Panc1 (cell line): ENCODE measurements at regions not wholly inside any gene's neighbourhood (a gene's known extent, or its start where the extent isn't known, plus 50 kb on each side); places are given as distances from the start of the nearest gene placed in this dataset.

Source experiments
- ATAC-seq: fragments of 200-7000 bp; cut with Tn5 transposase; 2 replicates; pipeline ENCODE4 v1.9.1; 2020; ENCODE audit warnings: mild to moderate bottlenecking, moderate library complexity
- BruUV-seq: library from RNA; stranded (reverse); fragments of 400-500 nt; replicated peaks from 2 replicates; lab custom pipeline; 2021; lab: Mats Ljungman, UMichigan
- CTCF ChIA-PET: fragments of 300-600 bp; sonication (Branson Sonifier 250); formaldehyde crosslinking; loops from one replicate; lab custom pipeline; 2022; ENCODE audit warnings: antibody characterized with exemption; lab: Charles Lee
- POLR2A ChIA-PET: fragments of 300-600 bp; sonication (Branson Sonifier 250); formaldehyde crosslinking; loops from one replicate; lab custom pipeline; 2022; ENCODE audit warnings: antibody characterized with exemption; lab: Charles Lee
- DNase-seq: peaks from one replicate; pipeline ENCODE4 v3.0.0-alpha.2; 2010; ENCODE audit warnings: low read depth, low spot score
- H3K27ac ChIP-seq: 2 replicates; pipeline ENCODE4 v1.5.1; 2011; ENCODE audit warnings: mild to moderate bottlenecking, low read length, inconsistent platforms
- H3K27me3 ChIP-seq: fragments of 200-500 bp; sonication (Bioruptor generic); 2 replicates; pipeline ENCODE4 v1.6.0; 2014; ENCODE audit warnings: low read length, inconsistent platforms; ENCODE audit not compliant: control insufficient read depth, insufficient read depth
- H3K36me3 ChIP-seq: fragments of 200-500 bp; sonication (Bioruptor generic); 2 replicates; pipeline ENCODE4 v1.5.1; 2014; ENCODE audit warnings: inconsistent platforms, mild to moderate bottlenecking, low read length, moderate library complexity; ENCODE audit not compliant: control insufficient read depth, insufficient read depth
- H3K4me1 ChIP-seq: 2 replicates; pipeline ENCODE4 v1.5.1; 2011; ENCODE audit warnings: inconsistent platforms, mild to moderate bottlenecking, low read length, moderate library complexity; ENCODE audit not compliant: control insufficient read depth, insufficient read depth
- H3K4me3 ChIP-seq, 2 experiments: 2 replicates each; pipeline ENCODE4 v1.5.1; 2011 to 2012; ENCODE audit warnings: low read depth in 2 of 2, low read length in 2 of 2, mild to moderate bottlenecking in 2 of 2, inconsistent platforms in 1 of 2, moderate library complexity in 1 of 2
- H3K9me3 ChIP-seq: fragments of 200-500 bp; sonication (Bioruptor generic); 2 replicates; pipeline ENCODE4 v1.5.1; 2014; ENCODE audit warnings: low read depth, mild to moderate bottlenecking, inconsistent platforms, low read length, moderate library complexity; ENCODE audit not compliant: control insufficient read depth, insufficient read depth
- POLR2AphosphoS5 ChIP-seq: IDR thresholded peaks from 2 replicates; pipeline ENCODE4 v1.6.1; 2012; ENCODE audit warnings: mild to moderate bottlenecking, low read depth, low read length, moderate library complexity
- SIN3A ChIP-seq: IDR thresholded peaks from 2 replicates; pipeline ENCODE4 v1.6.1; 2012; ENCODE audit warnings: low read depth, mild to moderate bottlenecking, low read length, moderate library complexity, borderline replicate concordance; ENCODE audit not compliant: insufficient read depth
- TCF7L2 ChIP-seq: IDR thresholded peaks from 2 replicates; pipeline ENCODE4 v1.6.1; 2011; ENCODE audit warnings: mild to moderate bottlenecking, low read depth, low read length, inconsistent platforms
- in situ Hi-C: cut with HindIII; loops from 2 replicates; pipeline ENCODE4 v1.10.0; 2016; ENCODE audit warnings: low sequenced_read_pairs, low pct_unique_long_range_greater_than_20kb
- intact Hi-C: fragments of 100-400 bp; cut with micrococcal nuclease; formaldehyde crosslinking; loops from one replicate; pipeline ENCODE4 v1.10.0; 2022; ENCODE audit not compliant: unreplicated experiment
- TF ChIP-seq, protein P1 (sequence below), 2 experiments: IDR thresholded peaks; 2 replicates each; pipeline ENCODE4 v1.6.1; 2011 to 2012; ENCODE audit warnings: low read depth in 2 of 2, control low read depth in 1 of 2, low read length in 1 of 2, mild to moderate bottlenecking in 1 of 2, moderate library complexity in 1 of 2; ENCODE audit not compliant: insufficient read depth in 1 of 2
- TF ChIP-seq, protein P2 (sequence below): fragments of 450-650 bp; IDR thresholded peaks from 2 replicates; pipeline ENCODE4 v1.5.1; 2017; ENCODE audit warnings: mild to moderate bottlenecking

DNA sequence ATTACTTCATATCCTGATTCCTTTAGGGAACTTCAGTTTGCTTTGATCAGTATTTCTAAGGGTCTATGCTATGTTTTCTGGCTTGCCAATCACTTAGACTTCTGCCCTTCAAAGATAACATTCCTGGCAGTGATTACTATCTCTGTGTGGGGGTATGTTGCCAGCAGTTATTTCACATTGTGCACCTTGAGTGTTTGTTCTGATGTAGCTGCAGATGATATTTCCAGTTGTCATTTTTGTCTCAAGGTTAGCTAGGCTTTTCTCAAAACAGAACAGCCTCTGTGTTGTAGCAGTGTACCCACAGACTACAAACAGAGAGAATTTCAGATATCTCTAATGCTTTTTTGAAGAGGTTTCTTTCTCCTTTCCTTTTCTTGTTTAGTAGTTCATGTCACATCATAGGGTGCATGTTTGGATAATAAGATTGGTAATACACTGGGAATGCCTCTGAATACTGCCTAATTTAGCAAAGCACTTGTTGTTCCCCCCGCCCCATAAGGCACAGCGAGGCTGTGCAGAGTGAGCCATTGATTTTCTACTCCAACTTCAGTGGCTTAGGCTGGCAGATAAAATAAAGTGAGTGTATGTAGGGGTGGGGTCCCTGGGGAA lies 134.7 kb upstream of the AGR3 start:
- no TSS peak for BruUV-seq
- no peaks in the 10 kb centered on the region for H3K36me3 ChIP-seq
- no peak overlapping the region for H3K4me3 ChIP-seq
- CTCF ChIA-PET = no interaction called here
- TF ChIP-seq SIN3A (no peak), TCF7L2 (no peak), POLR2AphosphoS5 (no peak)
- TF ChIP-seq, protein P1, sequence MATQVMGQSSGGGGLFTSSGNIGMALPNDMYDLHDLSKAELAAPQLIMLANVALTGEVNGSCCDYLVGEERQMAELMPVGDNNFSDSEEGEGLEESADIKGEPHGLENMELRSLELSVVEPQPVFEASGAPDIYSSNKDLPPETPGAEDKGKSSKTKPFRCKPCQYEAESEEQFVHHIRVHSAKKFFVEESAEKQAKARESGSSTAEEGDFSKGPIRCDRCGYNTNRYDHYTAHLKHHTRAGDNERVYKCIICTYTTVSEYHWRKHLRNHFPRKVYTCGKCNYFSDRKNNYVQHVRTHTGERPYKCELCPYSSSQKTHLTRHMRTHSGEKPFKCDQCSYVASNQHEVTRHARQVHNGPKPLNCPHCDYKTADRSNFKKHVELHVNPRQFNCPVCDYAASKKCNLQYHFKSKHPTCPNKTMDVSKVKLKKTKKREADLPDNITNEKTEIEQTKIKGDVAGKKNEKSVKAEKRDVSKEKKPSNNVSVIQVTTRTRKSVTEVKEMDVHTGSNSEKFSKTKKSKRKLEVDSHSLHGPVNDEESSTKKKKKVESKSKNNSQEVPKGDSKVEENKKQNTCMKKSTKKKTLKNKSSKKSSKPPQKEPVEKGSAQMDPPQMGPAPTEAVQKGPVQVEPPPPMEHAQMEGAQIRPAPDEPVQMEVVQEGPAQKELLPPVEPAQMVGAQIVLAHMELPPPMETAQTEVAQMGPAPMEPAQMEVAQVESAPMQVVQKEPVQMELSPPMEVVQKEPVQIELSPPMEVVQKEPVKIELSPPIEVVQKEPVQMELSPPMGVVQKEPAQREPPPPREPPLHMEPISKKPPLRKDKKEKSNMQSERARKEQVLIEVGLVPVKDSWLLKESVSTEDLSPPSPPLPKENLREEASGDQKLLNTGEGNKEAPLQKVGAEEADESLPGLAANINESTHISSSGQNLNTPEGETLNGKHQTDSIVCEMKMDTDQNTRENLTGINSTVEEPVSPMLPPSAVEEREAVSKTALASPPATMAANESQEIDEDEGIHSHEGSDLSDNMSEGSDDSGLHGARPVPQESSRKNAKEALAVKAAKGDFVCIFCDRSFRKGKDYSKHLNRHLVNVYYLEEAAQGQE (IDR thresholded peaks at IDR 0.05; ENCODE audit: insufficient read depth in 1 of 2, low read depth in 2 of 2, low read length in 1 of 2) = no peak
- TF ChIP-seq, protein P2, sequence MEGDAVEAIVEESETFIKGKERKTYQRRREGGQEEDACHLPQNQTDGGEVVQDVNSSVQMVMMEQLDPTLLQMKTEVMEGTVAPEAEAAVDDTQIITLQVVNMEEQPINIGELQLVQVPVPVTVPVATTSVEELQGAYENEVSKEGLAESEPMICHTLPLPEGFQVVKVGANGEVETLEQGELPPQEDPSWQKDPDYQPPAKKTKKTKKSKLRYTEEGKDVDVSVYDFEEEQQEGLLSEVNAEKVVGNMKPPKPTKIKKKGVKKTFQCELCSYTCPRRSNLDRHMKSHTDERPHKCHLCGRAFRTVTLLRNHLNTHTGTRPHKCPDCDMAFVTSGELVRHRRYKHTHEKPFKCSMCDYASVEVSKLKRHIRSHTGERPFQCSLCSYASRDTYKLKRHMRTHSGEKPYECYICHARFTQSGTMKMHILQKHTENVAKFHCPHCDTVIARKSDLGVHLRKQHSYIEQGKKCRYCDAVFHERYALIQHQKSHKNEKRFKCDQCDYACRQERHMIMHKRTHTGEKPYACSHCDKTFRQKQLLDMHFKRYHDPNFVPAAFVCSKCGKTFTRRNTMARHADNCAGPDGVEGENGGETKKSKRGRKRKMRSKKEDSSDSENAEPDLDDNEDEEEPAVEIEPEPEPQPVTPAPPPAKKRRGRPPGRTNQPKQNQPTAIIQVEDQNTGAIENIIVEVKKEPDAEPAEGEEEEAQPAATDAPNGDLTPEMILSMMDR = no peak
- intact Hi-C loops (no loop called here), in situ Hi-C loops (no loop called here)
- DNase-seq (no peak), ATAC-seq (no peak)
- no peak overlapping the region for H3K27ac ChIP-seq
- no peaks in the 10 kb centered on the region for H3K4me1 ChIP-seq
- POLR2A ChIA-PET = no interaction called here
- no peaks in the 10 kb centered on the region for H3K27me3 ChIP-seq
- H3K9me3 ChIP-seq = no peaks in the 10 kb centered on the region

DNA sequence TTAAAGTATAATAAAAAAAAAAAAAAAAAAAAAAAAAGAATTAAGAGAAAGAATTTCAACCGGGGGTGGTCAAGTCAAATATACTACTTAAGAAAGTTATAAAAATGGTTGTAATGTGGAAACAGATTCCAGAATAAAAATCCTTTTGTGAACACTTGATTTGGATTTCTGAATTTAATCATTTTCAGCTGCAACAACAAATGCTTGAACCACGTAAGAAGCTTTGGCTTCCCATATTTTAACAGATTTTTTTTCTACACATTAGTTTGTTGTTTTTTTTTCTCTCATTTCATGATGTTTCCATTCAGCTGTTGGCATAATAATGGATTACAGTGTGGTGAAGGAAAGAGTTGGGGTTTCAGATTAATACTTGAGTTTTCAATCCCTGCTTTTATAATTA lies 137.3 kb upstream of the AGR3 start:
- no peak for DNase-seq
- Histone ChIP-seq H3K27ac (no peak overlapping the region), H3K4me3 (no peak overlapping the region), H3K27me3 (no peaks in the 10 kb centered on the region), H3K4me1 (no peaks in the 10 kb centered on the region), H3K36me3 (no peaks in the 10 kb centered on the region), H3K9me3 (no peaks in the 10 kb centered on the region)
- ChIA-PET POLR2A (no interaction called here), CTCF (interaction anchor here (0.7 to 0.8 kb wide), 2 partner anchors 37 to 615 kb away, joined by 6 to 7 read pairs; no protein-coding TSS in a partner anchor)
- ATAC-seq = no peak
- no TSS peak for BruUV-seq
- intact Hi-C loops (no loop called here), in situ Hi-C loops (no loop called here)
- no peak for TF ChIP-seq SIN3A
- TF ChIP-seq, protein P1 (IDR thresholded peaks at IDR 0.05; ENCODE audit: insufficient read depth in 1 of 2, low read depth in 2 of 2, low read length in 1 of 2) = no peak
- TF ChIP-seq TCF7L2 = no peak
- no peak for TF ChIP-seq POLR2AphosphoS5
- TF ChIP-seq, protein P2 = no peak
